HG03108 (cell line): ENCODE measurements at regions not wholly inside any gene's neighbourhood (a gene's known extent, or its start where the extent isn't known, plus 50 kb on each side); places are given as distances from the start of the nearest gene placed in this dataset.
"Not testable (repeated sequence)": the region's sequence is repeated elsewhere in the genome, so short reads cannot be mapped to it uniquely, and the experiment has no call there.

ENCODE experiments used
- ATAC-seq: cut with Tn5 transposase; IDR thresholded peaks from one replicate; pipeline ENCODE4 v1.9.1; 2021; ENCODE audit warnings: moderate library complexity; ENCODE audit not compliant: unreplicated experiment

GRCh38 chr14:62462988-62463387 is 582.3 kb downstream of the KCNH5 start:
- ATAC-seq = no peak

DNA sequence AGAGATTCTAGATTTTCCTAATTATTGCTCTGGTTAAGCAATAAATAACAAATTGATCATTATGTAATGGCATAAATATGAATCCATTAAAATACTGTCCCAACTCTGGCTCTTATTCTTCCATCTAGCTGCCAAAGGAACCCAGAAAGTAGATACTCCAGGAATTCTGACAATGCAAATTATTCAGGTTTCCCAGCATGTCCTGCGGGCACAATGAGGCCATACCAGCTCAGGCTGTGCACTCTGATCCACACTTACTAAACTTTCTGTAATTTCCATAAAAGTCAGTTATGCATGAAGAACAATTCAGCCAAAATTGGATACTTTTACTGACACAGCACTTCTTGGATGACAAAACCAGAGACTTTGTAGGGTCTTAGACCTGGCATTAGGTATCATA is 576.3 kb downstream of the KCNH5 start:
- no peak for ATAC-seq

- ATAC-seq = no peak
Measured at GRCh38 chr14:62470935-62471334, 574.3 kb downstream of the KCNH5 start.

DNA sequence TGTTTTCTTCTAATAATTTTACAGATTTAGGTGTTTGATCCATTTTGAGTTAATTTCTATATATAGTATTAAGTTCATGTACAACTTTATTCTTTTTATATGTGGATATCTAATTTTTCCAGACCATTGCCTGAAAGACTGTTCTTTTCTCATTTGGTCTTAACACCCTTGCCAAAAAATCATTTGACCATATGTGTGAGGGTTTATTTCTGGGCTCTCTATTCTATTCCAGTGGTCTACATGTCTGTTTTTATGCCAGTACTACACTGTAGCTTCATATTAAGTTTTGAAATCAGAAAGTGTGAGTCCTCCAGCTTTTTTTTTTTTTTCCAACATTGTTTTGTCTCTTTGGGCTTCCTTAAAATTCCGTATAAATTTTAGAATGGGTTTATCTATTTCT is 554.1 kb downstream of the KCNH5 start:
- no peak for ATAC-seq

- no peak for ATAC-seq
Measured at GRCh38 chr14:62497708-62498107, 547.5 kb downstream of the KCNH5 start.

GRCh38 chr14:62501021-62501750 is 544.1 kb downstream of the KCNH5 start:
- no peak for ATAC-seq

- no peak for ATAC-seq
Measured at GRCh38 chr14:62505045-62505444, 540.2 kb downstream of the KCNH5 start.

DNA sequence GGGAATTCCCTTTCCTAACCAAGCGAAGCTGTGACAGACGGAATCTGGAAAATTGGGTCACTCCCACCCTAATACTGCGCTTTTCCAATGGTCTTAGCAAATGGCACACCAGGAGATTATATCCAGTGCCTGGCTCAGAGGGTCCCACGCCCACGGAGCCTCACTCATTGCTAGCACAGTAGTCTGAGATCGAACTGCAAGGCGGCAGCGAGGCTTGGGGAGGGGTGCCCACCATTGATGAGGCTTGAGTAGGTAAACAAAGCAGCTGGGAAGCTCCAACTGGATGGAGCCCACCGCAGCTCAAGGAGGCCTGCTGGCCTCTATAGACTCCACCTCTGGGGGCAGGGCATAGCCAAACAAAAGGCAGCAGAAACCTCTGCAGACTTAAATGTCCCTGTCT is 523.9 kb downstream of the KCNH5 start:
- ATAC-seq = not testable (repeated sequence)

GRCh38 chr14:62528296-62528695 is 517.0 kb downstream of the KCNH5 start:
- no peak for ATAC-seq

GRCh38 chr14:62532181-62532580 is 513.1 kb downstream of the KCNH5 start:
- ATAC-seq = no peak

DNA sequence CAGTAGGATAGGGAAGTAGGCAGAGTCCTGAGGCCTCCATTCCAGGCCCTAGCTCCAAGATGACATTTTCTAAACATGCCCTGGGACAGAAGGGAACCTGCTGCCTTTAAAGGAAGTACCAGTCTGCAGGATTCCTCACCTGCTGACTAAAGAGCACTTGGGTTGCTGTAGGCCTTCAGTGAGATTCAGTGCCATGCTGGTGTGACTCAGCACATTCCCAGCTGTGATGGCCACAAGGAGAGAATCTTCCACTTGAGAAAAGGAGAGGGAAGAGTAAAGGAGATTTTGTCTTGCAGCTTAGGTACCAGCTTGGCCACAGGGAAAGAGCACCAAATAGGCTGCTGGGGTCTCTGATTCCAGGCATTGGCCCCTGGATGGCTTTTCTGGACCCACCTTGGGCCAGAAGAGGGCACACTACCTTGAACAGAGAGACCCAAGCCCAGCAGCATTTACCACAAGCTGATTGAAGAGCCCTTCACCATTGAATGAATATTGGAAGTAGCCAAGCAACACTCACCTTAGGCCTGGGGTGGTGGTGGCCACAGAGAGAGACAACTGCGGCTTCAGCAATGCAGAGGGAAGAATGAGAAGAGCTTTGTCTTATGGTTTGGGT is 498.3 kb downstream of the KCNH5 start:
- ATAC-seq = no peak

GRCh38 chr14:62557416-62557815 is 487.8 kb downstream of the KCNH5 start:
- no peak for ATAC-seq

DNA sequence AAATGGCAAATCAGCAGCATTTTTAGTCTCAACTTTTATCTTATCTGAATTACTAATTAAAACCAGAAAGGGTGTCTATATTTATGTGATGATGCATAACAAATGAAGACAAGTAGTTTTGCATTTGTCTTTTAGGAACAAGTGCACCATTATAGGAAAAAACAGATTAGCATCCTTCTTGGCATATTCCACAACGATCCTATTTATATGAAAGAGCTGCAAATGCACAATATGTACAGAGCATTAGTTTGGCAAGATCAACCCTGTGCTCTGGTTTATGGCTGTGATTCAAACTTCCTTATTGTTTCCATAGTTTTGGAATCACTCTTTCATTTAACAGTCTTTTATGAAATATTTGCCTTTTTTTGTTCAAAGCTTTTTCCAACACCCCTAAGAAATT is 486.8 kb downstream of the KCNH5 start:
- ATAC-seq = no peak

DNA sequence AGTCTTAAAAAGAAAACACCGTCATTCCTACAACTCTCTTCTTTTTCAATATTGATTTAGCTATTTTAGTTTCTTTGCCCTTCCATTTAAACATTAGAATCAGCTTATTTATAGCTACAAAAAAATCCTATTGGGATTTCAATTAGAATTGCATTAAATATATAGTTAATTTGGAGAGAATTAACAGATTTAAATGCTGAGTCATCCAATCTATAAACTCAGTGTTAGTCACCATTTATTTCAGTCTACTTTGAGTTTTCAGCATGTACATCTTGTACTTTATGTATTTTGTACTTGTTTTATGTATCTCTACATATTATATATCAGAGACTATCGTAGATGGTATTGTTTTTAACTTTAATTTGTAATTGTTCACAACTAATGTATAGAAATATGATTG is 460.0 kb downstream of the KCNH5 start:
- no peak for ATAC-seq

- ATAC-seq = no peak
Measured at GRCh38 chr14:62592877-62593276, 452.4 kb downstream of the KCNH5 start.

- ATAC-seq = no peak
Measured at GRCh38 chr14:62597143-62597542, 448.1 kb downstream of the KCNH5 start.

DNA sequence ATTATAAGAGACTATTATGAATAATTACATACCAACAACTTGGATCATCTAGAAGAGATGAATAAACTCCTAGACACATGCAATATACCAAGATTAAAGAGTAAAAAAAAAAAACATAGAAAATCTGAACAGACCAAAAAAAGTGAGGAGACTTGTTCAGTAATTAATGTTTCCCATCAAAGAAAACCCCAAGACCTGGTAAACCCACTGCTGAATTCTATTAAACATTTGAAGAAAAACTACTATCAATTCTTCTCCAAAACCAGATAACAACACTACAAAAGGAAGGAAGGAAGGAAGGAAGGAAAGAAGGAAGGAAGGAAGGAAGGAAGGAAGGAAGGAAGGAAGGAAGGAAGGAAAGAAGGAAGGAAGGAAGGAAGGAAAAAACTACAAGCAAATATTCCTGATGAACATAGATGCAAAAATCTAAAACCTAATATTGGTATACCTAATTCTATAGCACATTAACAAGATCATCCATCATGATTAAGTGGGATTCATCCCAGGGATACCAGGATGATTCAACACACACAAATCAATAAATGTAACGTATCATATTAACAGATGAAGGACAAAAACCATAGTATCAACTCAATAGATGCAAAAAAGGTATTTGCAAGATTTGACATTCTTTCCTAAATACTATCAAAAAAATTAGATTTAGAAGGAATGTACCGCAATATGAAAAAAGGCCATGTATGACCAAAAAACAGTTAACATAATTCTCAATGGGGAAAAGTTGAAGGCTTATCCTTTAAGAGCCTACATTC is 445.5 kb downstream of the KCNH5 start:
- no peak for ATAC-seq

DNA sequence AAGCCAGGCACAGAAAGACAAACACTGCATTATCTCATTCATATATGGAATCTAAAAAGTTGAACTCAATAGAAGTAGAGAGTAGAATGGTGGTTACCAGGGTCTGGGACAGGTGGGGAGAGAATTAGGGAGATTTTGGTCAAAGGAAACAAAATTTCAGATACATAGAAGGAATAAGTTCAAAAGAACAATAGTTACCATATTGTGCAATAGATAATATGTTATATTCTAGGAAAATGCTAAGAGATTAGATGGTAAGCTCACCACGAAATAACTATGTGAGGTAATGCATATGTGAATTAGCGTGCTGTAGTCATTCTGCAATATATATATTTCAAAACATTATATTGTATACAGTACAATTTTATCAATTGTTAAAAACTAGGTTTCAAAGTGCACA is 442.5 kb downstream of the KCNH5 start:
- no peak for ATAC-seq

- no peak for ATAC-seq
Measured at GRCh38 chr14:62604524-62604923, 440.7 kb downstream of the KCNH5 start.

- ATAC-seq = no peak
Measured at GRCh38 chr14:62614122-62614521, 431.1 kb downstream of the KCNH5 start.

DNA sequence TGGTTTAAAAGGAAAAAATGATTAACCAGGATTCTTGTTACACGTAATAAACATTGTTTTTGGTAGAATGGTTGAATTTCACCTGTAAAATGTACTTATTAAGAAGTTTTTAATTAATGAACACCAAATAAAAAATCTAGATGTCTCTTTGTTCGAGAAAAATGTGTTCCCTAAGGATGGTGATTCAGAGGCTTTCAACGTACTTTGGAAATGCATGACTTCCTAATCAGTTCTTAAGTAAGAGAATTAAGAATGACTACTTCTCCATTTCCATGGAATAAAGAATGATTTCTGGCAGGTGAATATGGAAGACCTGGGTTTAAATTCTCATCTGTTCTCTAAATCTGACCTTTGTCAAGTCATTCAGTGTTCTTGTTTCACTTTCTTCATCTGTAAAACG is 428.6 kb downstream of the KCNH5 start:
- ATAC-seq = no peak

- ATAC-seq = no peak
Measured at GRCh38 chr14:62626416-62626815, 418.8 kb downstream of the KCNH5 start.
